Smooth muscle cell (in vitro differentiated cells): ENCODE measurements at regions not wholly inside any gene's neighbourhood (a gene's known extent, or its start where the extent isn't known, plus 50 kb on each side); places are given as distances from the start of the nearest gene placed in this dataset.

Source experiments
- DNase-seq: peaks from one replicate; lab custom pipeline; 2025; ENCODE audit not compliant: unreplicated experiment; lab: John Stamatoyannopoulos, UW
- H2AFZ ChIP-seq: fragments of 200-600 bp; sonication (generic); 2 replicates; pipeline ENCODE4 v1.6.0; 2016; ENCODE audit warnings: antibody characterized with exemption, low read depth, mild to moderate bottlenecking
- H3F3A ChIP-seq: fragments of 200-600 bp; sonication (generic); 2 replicates; pipeline ENCODE4 v1.6.0; 2017; ENCODE audit warnings: antibody characterized with exemption, low read depth
- H3K27ac ChIP-seq: fragments of 200-600 bp; sonication (generic); 2 replicates; pipeline ENCODE4 v1.5.1; 2016; ENCODE audit warnings: low read depth, mild to moderate bottlenecking
- H3K27me3 ChIP-seq: fragments of 200-600 bp; sonication (generic); 2 replicates; pipeline ENCODE4 v1.6.1; 2016; ENCODE audit warnings: low read depth, mild to moderate bottlenecking
- H3K36me3 ChIP-seq: fragments of 200-600 bp; sonication (generic); 2 replicates; pipeline ENCODE4 v1.5.1; 2016; ENCODE audit warnings: low read depth
- H3K4me1 ChIP-seq: fragments of 200-600 bp; sonication (generic); 2 replicates; pipeline ENCODE4 v1.5.1; 2016; ENCODE audit warnings: low read depth
- H3K4me2 ChIP-seq: fragments of 200-600 bp; sonication (generic); 2 replicates; pipeline ENCODE4 v1.6.0; 2016; ENCODE audit warnings: mild to moderate bottlenecking
- H3K4me3 ChIP-seq: fragments of 200-600 bp; sonication (generic); 2 replicates; pipeline ENCODE4 v1.5.1; 2016; ENCODE audit warnings: mild to moderate bottlenecking
- H3K79me2 ChIP-seq: fragments of 200-600 bp; sonication (generic); 2 replicates; pipeline ENCODE4 v1.6.0; 2016; ENCODE audit warnings: low read depth, mild to moderate bottlenecking
- H3K9ac ChIP-seq: fragments of 200-600 bp; sonication (generic); 2 replicates; pipeline ENCODE4 v1.6.0; 2016; ENCODE audit warnings: low read depth
- H3K9me3 ChIP-seq: fragments of 200-600 bp; sonication (generic); replicated peaks from 2 replicates; pipeline ENCODE4 v1.5.1; 2016; ENCODE audit warnings: low read depth
- H4K20me1 ChIP-seq: fragments of 200-600 bp; sonication (generic); 2 replicates; pipeline ENCODE4 v1.6.0; 2016; ENCODE audit warnings: low read depth
- WGBS: methylation state at CpG from one replicate; pipeline ENCODE4 v1.1.7; 2016; ENCODE audit warnings: low lambda C conversion rate; 5-methylcytosine and 5-hydroxymethylcytosine counted together
- TF ChIP-seq, protein P1 (sequence below): fragments of 200-600 bp; sonication (generic); IDR thresholded peaks from 2 replicates; pipeline ENCODE4 v1.5.1; 2017; ENCODE audit warnings: borderline replicate concordance, mild to moderate bottlenecking, antibody characterized with exemption; ENCODE audit not compliant: insufficient read depth, poor library complexity, severe bottlenecking

DNA sequence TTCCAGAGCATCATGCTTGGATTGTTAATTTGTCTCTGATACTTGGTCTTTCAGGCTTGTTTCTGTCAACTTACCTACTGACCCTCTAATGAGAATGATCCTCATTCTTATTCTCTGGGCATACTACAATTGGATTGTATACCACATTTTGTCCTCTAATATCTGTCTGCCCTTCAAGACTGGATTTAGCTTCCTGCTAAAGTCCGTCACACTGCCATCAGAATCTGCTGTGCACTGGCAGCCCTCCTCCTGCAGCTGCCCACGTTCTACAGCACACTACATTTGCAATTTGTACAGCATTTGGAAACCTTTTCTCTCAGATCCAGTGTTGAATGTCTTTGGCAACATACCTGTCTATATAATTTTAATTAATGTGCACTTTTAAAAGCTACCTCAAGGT, 183.1 kb downstream of the ZNF330 start:
- H3K27me3 ChIP-seq = no peaks in the 10 kb centered on the region
- no peak overlapping the region for H3K27ac ChIP-seq
- H3K9me3 ChIP-seq = no peaks in the 10 kb centered on the region
- no peak overlapping the region for H3K4me3 ChIP-seq
- DNase-seq = no peak
- H3K79me2 ChIP-seq = no peaks in the 10 kb centered on the region
- no peaks in the 10 kb centered on the region for H3K4me1 ChIP-seq
- no peaks in the 10 kb centered on the region for H4K20me1 ChIP-seq
- H3K9ac ChIP-seq = no peak overlapping the region
- no peak overlapping the region for H3K4me2 ChIP-seq
- H2AFZ ChIP-seq = no peak overlapping the region
- H3F3A ChIP-seq = no peaks in the 10 kb centered on the region
- no peaks in the 10 kb centered on the region for H3K36me3 ChIP-seq
- TF ChIP-seq, protein P1, sequence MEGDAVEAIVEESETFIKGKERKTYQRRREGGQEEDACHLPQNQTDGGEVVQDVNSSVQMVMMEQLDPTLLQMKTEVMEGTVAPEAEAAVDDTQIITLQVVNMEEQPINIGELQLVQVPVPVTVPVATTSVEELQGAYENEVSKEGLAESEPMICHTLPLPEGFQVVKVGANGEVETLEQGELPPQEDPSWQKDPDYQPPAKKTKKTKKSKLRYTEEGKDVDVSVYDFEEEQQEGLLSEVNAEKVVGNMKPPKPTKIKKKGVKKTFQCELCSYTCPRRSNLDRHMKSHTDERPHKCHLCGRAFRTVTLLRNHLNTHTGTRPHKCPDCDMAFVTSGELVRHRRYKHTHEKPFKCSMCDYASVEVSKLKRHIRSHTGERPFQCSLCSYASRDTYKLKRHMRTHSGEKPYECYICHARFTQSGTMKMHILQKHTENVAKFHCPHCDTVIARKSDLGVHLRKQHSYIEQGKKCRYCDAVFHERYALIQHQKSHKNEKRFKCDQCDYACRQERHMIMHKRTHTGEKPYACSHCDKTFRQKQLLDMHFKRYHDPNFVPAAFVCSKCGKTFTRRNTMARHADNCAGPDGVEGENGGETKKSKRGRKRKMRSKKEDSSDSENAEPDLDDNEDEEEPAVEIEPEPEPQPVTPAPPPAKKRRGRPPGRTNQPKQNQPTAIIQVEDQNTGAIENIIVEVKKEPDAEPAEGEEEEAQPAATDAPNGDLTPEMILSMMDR = no peak
- WGBS = 81% methylated on average over 2 of the region's 2 CpGs

DNA sequence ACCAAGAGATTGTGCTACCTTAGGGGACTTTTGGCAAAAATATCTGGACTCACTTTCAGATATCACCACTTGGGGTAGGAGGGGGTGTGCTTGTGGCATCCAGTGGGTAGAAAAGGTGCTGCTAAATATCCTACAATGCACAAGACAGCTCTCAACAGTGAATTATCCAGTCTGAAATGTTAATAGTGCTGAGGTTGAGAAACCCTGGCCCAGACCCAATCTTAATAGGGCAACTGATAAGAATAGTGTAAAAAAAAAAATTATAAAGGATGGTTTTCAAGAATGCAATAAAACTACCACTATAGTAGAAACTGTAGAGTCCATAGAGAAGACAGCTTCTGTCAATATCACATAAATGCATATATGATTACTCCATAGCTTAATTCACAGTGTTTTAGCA, 185.5 kb downstream of the ZNF330 start:
- no peak for DNase-seq
- no peaks in the 10 kb centered on the region for H3K9me3 ChIP-seq
- H3K4me2 ChIP-seq = no peak overlapping the region
- no peak overlapping the region for H3K9ac ChIP-seq
- no peaks in the 10 kb centered on the region for H3K4me1 ChIP-seq
- H2AFZ ChIP-seq = no peak overlapping the region
- TF ChIP-seq, protein P1 = no peak
- no peak overlapping the region for H3K4me3 ChIP-seq
- no peaks in the 10 kb centered on the region for H3K79me2 ChIP-seq
- no peaks in the 10 kb centered on the region for H3K36me3 ChIP-seq
- no peaks in the 10 kb centered on the region for H3K27me3 ChIP-seq
- no peaks in the 10 kb centered on the region for H3F3A ChIP-seq
- no peak overlapping the region for H3K27ac ChIP-seq
- H4K20me1 ChIP-seq = no peaks in the 10 kb centered on the region

DNA sequence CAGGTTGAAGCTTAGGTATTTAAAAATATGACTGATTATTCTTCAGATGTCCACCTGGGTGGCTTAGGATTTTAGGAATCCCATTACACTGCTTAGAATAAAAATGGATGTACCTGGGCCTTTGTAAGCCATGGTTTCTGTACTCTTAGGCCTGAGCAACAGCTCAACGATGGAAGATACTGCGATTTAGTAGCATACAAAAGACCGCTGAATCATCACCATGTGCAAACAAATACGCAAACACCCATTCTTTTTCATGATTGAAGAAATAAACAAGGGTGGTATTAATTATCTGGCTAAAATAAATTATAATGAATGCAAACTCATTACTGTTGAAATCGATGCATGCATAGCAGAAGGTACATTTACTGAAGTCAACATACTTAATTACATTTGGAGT, 188.9 kb downstream of the ZNF330 start:
- no peaks in the 10 kb centered on the region for H3K9me3 ChIP-seq
- no peak for DNase-seq
- H3K79me2 ChIP-seq = no peaks in the 10 kb centered on the region
- WGBS = 96% methylated on average over 5 of the region's 5 CpGs
- no peaks in the 10 kb centered on the region for H4K20me1 ChIP-seq
- no peak overlapping the region for H3K4me2 ChIP-seq
- TF ChIP-seq, protein P1 = no peak
- H3K4me3 ChIP-seq = no peak overlapping the region
- no peaks in the 10 kb centered on the region for H3K4me1 ChIP-seq
- no peaks in the 10 kb centered on the region for H3F3A ChIP-seq
- no peaks in the 10 kb centered on the region for H3K27me3 ChIP-seq
- no peaks in the 10 kb centered on the region for H3K36me3 ChIP-seq
- no peak overlapping the region for H3K9ac ChIP-seq
- H2AFZ ChIP-seq = no peak overlapping the region
- no peak overlapping the region for H3K27ac ChIP-seq

DNA sequence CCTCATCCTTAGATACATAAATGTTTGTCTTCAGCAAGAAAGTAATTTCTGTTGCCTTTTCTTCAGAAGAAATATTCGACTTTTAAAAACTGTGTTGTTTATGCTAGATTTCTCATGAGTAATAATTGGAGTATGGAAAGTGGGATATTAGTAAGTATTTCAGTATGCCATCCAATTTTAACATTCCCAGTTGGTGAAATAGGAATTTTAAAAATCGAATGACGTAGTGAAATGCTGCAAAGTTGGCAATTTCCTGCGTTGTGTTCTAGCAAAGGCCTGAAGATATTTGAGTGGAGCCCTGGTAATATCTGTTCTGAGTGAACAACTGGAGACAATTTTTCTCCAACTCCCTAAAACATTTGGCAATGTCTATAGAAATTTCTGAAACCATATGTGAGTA, 190.1 kb downstream of the ZNF330 start:
- Histone ChIP-seq H3K9me3 (no peaks in the 10 kb centered on the region), H3K4me2 (no peak overlapping the region), H3F3A (no peaks in the 10 kb centered on the region), H3K36me3 (no peaks in the 10 kb centered on the region), H2AFZ (no peak overlapping the region), H3K4me3 (no peak overlapping the region), H3K27ac (no peak overlapping the region), H3K4me1 (no peaks in the 10 kb centered on the region), H3K9ac (no peak overlapping the region), H3K79me2 (no peaks in the 10 kb centered on the region), H3K27me3 (no peaks in the 10 kb centered on the region), H4K20me1 (no peaks in the 10 kb centered on the region)
- WGBS = 51% methylated on average over 4 of the region's 4 CpGs
- TF ChIP-seq, protein P1 = no peak
- no peak for DNase-seq
